CD4-positive, alpha-beta T cell (primary cell): ENCODE measurements at regions not wholly inside any gene's neighbourhood (a gene's known extent, or its start where the extent isn't known, plus 50 kb on each side); places are given as distances from the start of the nearest gene placed in this dataset.

Experiments
- ATAC-seq: fragments of 200-7000 bp; cut with Tn5 transposase; one replicate; pipeline ENCODE4 v1.10.0; 2022; ENCODE audit warnings: mild to moderate bottlenecking; ENCODE audit not compliant: poor library complexity
- CTCF ChIA-PET: fragments of 350-600 bp; sonication (Branson Sonifier 250); formaldehyde crosslinking; loops from one replicate; lab custom pipeline; 2021; ENCODE audit warnings: antibody characterized with exemption, inconsistent platforms; lab: Charles Lee
- POLR2A ChIA-PET: fragments of 350-600 bp; sonication (Branson Sonifier 250); formaldehyde crosslinking; loops from one replicate; lab custom pipeline; 2021; ENCODE audit warnings: antibody characterized with exemption, inconsistent platforms; lab: Charles Lee
- DNase-seq, 14 experiments: peaks; one replicate each; pipeline ENCODE4 v3.0.0-alpha.2; 2013 to 2020; ENCODE audit warnings: mixed read lengths in 2 of 14
- H3K27ac ChIP-seq, 2 donors: one replicate each; pipeline versions ENCODE4 v1.5.1 to v1.7.0; 2013; ENCODE audit warnings: low read length in 2 of 2, low read depth in 1 of 2, mild to moderate bottlenecking in 1 of 2
- H3K27me3 ChIP-seq, 2 experiments: 1 replicate in 1 of 2; 2 replicates in 1 of 2; pipeline versions ENCODE4 v1.6.1 to v1.7.0; 2013; ENCODE audit warnings: low read length in 2 of 2, control low read depth in 1 of 2, mild to moderate bottlenecking in 1 of 2, moderate library complexity in 1 of 2; ENCODE audit not compliant: insufficient read depth in 2 of 2, control insufficient read depth in 1 of 2
- H3K36me3 ChIP-seq: one replicate; pipeline ENCODE4 v1.6.1; 2013; ENCODE audit warnings: low read length, control low read depth; ENCODE audit not compliant: insufficient read depth
- H3K4me1 ChIP-seq: one replicate; pipeline ENCODE4 v1.6.1; 2013; ENCODE audit warnings: low read length, control low read depth; ENCODE audit not compliant: insufficient read depth
- H3K4me3 ChIP-seq: one replicate; pipeline ENCODE4 v1.5.1; 2013; ENCODE audit warnings: mild to moderate bottlenecking, low read length, moderate library complexity
- H3K9me3 ChIP-seq, 2 experiments: 1 replicate in 1 of 2; 2 replicates in 1 of 2; pipeline versions ENCODE4 v1.6.1 to v1.7.0; 2013; ENCODE audit warnings: low read length in 2 of 2, mild to moderate bottlenecking in 2 of 2, control low read depth in 1 of 2, moderate library complexity in 1 of 2; ENCODE audit not compliant: control insufficient read depth in 1 of 2, insufficient read depth in 1 of 2
- H3K27ac Mint-ChIP-seq: one replicate; pipeline ENCODE4 v1.8.0; 2020; ENCODE audit warnings: mixed read lengths
- H3K27me3 Mint-ChIP-seq: one replicate; pipeline ENCODE4 v1.8.0; 2021; ENCODE audit warnings: mixed read lengths
- H3K36me3 Mint-ChIP-seq: one replicate; pipeline ENCODE4 v1.8.0; 2021; ENCODE audit warnings: low read depth, mixed read lengths
- H3K4me1 Mint-ChIP-seq: one replicate; pipeline ENCODE4 v1.8.0; 2021; ENCODE audit warnings: low read depth, mixed read lengths
- H3K4me3 Mint-ChIP-seq: one replicate; pipeline ENCODE4 v1.8.0; 2020; ENCODE audit warnings: mild to moderate bottlenecking, mixed read lengths
- H3K9me3 Mint-ChIP-seq: one replicate; pipeline ENCODE4 v1.8.0; 2020; ENCODE audit warnings: mixed read lengths
- intact Hi-C, 2 experiments: fragments of 100-400 bp; cut with DNase I in 1 of 2; cut with micrococcal nuclease in 1 of 2; formaldehyde crosslinking; loops; one replicate each; pipeline versions ENCODE4 v1.15.1 to v1.9.0; 2023 to 2025; cut with DNase I, micrococcal nuclease
- TF ChIP-seq, protein P1 (sequence below): fragments of 200-600 bp; IDR thresholded peaks from one replicate; pipeline ENCODE4 v1.8.0; 2022; ENCODE audit warnings: antibody characterized with exemption, mild to moderate bottlenecking

DNA sequence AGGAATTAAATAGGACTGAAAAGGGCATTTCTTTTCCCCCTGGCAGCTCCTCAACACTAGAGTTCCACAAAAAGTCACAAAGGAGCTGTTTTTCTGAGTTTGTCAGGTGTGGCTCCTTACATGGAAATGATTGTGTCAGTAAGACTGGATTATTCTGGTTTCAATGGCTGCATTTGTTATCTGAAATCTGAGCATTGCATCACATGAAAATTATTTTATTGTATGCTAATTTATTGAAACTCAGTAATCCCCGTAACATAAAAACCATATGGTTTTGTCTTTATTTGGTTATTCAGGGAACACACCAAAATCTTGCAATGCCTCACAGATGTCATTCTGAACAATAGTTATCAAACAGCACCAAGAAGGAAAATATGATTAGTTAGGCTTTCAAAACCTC is 439.7 kb upstream of the TNP1 start:
- no peaks in the 10 kb centered on the region for H3K27me3 Mint-ChIP-seq
- Histone ChIP-seq H3K27me3 (no peaks in the 10 kb centered on the region), H3K4me3 (no peak overlapping the region), H3K4me1 (no peaks in the 10 kb centered on the region), H3K36me3 (no peaks in the 10 kb centered on the region), H3K27ac (no peak overlapping the region), H3K9me3 (no peaks in the 10 kb centered on the region)
- no peak overlapping the region for H3K27ac Mint-ChIP-seq
- no peak overlapping the region for H3K4me3 Mint-ChIP-seq
- CTCF ChIA-PET: no interaction called here
- ATAC-seq (no peak), DNase-seq (no peak)
- POLR2A ChIA-PET: no interaction called here
- TF ChIP-seq, protein P1, sequence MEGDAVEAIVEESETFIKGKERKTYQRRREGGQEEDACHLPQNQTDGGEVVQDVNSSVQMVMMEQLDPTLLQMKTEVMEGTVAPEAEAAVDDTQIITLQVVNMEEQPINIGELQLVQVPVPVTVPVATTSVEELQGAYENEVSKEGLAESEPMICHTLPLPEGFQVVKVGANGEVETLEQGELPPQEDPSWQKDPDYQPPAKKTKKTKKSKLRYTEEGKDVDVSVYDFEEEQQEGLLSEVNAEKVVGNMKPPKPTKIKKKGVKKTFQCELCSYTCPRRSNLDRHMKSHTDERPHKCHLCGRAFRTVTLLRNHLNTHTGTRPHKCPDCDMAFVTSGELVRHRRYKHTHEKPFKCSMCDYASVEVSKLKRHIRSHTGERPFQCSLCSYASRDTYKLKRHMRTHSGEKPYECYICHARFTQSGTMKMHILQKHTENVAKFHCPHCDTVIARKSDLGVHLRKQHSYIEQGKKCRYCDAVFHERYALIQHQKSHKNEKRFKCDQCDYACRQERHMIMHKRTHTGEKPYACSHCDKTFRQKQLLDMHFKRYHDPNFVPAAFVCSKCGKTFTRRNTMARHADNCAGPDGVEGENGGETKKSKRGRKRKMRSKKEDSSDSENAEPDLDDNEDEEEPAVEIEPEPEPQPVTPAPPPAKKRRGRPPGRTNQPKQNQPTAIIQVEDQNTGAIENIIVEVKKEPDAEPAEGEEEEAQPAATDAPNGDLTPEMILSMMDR: no peak
- no peaks in the 10 kb centered on the region for H3K4me1 Mint-ChIP-seq
- no peaks in the 10 kb centered on the region for H3K9me3 Mint-ChIP-seq
- intact Hi-C loops: no loop called here
- H3K36me3 Mint-ChIP-seq: no peaks in the 10 kb centered on the region

DNA sequence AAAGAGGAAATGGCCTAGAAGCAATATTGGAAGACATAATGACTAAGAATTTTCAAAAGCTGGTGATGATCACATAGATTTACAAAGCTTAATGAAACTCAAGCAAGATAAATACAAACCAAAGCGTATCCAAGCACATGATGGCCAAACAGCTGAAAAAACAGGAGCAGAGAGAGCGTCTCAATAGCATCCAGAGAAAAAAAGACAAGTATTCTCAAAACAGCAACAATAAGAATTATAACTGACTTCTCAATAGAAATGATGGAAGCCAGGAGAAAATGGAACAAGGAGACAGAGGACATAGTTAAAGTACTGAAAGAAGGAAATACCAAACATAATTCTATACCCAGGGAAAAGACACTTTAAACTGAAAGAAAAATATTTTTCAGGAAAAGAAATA is 437.2 kb upstream of the TNP1 start:
- Mint-ChIP-seq H3K4me3 (no peak overlapping the region), H3K27ac (no peak overlapping the region), H3K4me1 (no peaks in the 10 kb centered on the region), H3K27me3 (no peaks in the 10 kb centered on the region), H3K9me3 (no peaks in the 10 kb centered on the region), H3K36me3 (no peaks in the 10 kb centered on the region)
- TF ChIP-seq, protein P1: no peak
- Histone ChIP-seq H3K36me3 (no peaks in the 10 kb centered on the region), H3K4me1 (no peaks in the 10 kb centered on the region), H3K27me3 (no peaks in the 10 kb centered on the region), H3K4me3 (no peak overlapping the region), H3K27ac (no peak overlapping the region), H3K9me3 (peaks cover 0 to under 1% of the 10 kb centered on the region in 2 experiments)
- intact Hi-C loops: no loop called here
- ATAC-seq: no peak
- DNase-seq: no peak
- POLR2A ChIA-PET: no interaction called here
- CTCF ChIA-PET: no interaction called here

- TF ChIP-seq, protein P1: no peak
- H3K27me3 Mint-ChIP-seq: no peaks in the 10 kb centered on the region
- ChIA-PET POLR2A (no interaction called here), CTCF (no interaction called here)
- Histone ChIP-seq H3K36me3 (no peaks in the 10 kb centered on the region), H3K4me3 (no peak overlapping the region), H3K27ac (no peak overlapping the region), H3K9me3 (peaks cover 0 to 4% of the 10 kb centered on the region in 2 experiments), H3K27me3 (no peaks in the 10 kb centered on the region), H3K4me1 (no peaks in the 10 kb centered on the region)
- H3K36me3 Mint-ChIP-seq: no peaks in the 10 kb centered on the region
- H3K9me3 Mint-ChIP-seq: no peaks in the 10 kb centered on the region
- no peak for ATAC-seq
- no peak overlapping the region for H3K27ac Mint-ChIP-seq
- no peak overlapping the region for H3K4me3 Mint-ChIP-seq
- no peak for DNase-seq
- H3K4me1 Mint-ChIP-seq: no peaks in the 10 kb centered on the region
- intact Hi-C loops: no loop called here
Observed at GRCh38 chr2:217294818-217295217, 435.0 kb upstream of the TNP1 start.
